Adrenal gland (tissue), 9 donors: ENCODE measurements at regions not wholly inside any gene's neighbourhood (a gene's known extent, or its start where the extent isn't known, plus 50 kb on each side); places are given as distances from the start of the nearest gene placed in this dataset.
"Not testable (repeated sequence)": the region's sequence is repeated elsewhere in the genome, so short reads cannot be mapped to it uniquely, and the experiment has no call there.

ENCODE experiments used
- DNase-seq, 7 donors: peaks; one replicate each; pipeline ENCODE4 v3.0.0-alpha.2; 2019 to 2020
- H3K27ac ChIP-seq, 5 donors: fragments of 200-600 bp; sonication (generic) in 4 of 5; 1 replicate in 3 of 5; 2 replicates in 2 of 5; pipeline versions ENCODE4 v1.5.1 to v1.8.0; 2016 to 2020; ENCODE audit warnings: mild to moderate bottlenecking in 1 of 5
- H3K27me3 ChIP-seq: fragments of 200-600 bp; 2 replicates; pipeline ENCODE4 v1.8.0; 2021
- H3K36me3 ChIP-seq, 2 donors: fragments of 200-600 bp; replicated peaks in 1 of 2; 1 replicate in 1 of 2; 2 replicates in 1 of 2; pipeline versions ENCODE4 v1.5.1 to v1.8.0; 2018 to 2022
- H3K4me1 ChIP-seq, 2 donors: fragments of 200-600 bp; replicated peaks in 1 of 2; 1 replicate in 1 of 2; 2 replicates in 1 of 2; pipeline versions ENCODE4 v1.5.1 to v1.8.0; 2018 to 2021
- H3K4me3 ChIP-seq, 4 donors: fragments of 200-600 bp; sonication (generic) in 3 of 4; one replicate each; pipeline ENCODE4 v1.5.1; 2016 to 2018
- H3K9me3 ChIP-seq, 3 donors: fragments of 200-600 bp; sonication (generic) in 1 of 3; replicated peaks in 1 of 3; 1 replicate in 2 of 3; 2 replicates in 1 of 3; pipeline versions ENCODE4 v1.5.1 to v1.8.0; 2016 to 2021
- CTCF ChIP-seq, 6 experiments: fragments of 450-650 bp in 4 of 6; fragments of 200-600 bp in 2 of 6; sonication (generic) in 1 of 6; IDR thresholded peaks; 1 replicate in 5 of 6; 2 replicates in 1 of 6; pipeline versions ENCODE4 v1.5.1 to v1.8.0; 2016 to 2021; ENCODE audit warnings: antibody characterized with exemption in 6 of 6, mild to moderate bottlenecking in 2 of 6, moderate library complexity in 1 of 6
- POLR2A ChIP-seq, 2 donors: fragments of 450-650 bp; IDR thresholded peaks; one replicate each; pipeline ENCODE4 v1.6.1; 2017; ENCODE audit warnings: antibody characterized with exemption in 2 of 2, mild to moderate bottlenecking in 2 of 2, moderate library complexity in 1 of 2
- WGBS, 4 donors: extraction: QIAGEN DNeasy Blood & Tissue Kit in 2 of 4; methylation state at CpG; one replicate each; pipeline versions ENCODE4 v1.1.5 to v1.1.7; 2013 to 2017; 5-methylcytosine and 5-hydroxymethylcytosine counted together
- intact Hi-C, 2 donors: fragments of 100-400 bp; cut with DNase I; formaldehyde crosslinking; loops; one replicate each; pipeline versions ENCODE4 v1.14.1 to v1.15.0; 2022 to 2023
- donor health status: healthy with polysubstance abuse.
- donor health status: Bipolar disorder and iron deficiency.
- donor health status: DM: yes; HTN: yes; CAD: no.
- donor health status: DM: no; HTN: no; CAD: no.
- donor health status: DM: no; HTN: no; CAD: no.

- no peak overlapping the region for H3K27ac ChIP-seq
- H3K27me3 ChIP-seq: no peaks in the 10 kb centered on the region
- 78 to 84% (median 81%) methylated on average over 3 of the region's 3 CpGs for WGBS, 4 donors
- no peaks in the 10 kb centered on the region for H3K36me3 ChIP-seq
- no peak overlapping the region for H3K4me3 ChIP-seq
- DNase-seq: no peak
- H3K4me1 ChIP-seq: no peaks in the 10 kb centered on the region
- no peak for TF ChIP-seq CTCF (IDR thresholded peaks at IDR 0.05)
- no peak for TF ChIP-seq POLR2A (IDR thresholded peaks at IDR 0.05)
- intact Hi-C loops: no loop called here
- no peaks in the 10 kb centered on the region for H3K9me3 ChIP-seq
Observed at GRCh38 chr15:38796589-38796988, 232.0 kb upstream of the RASGRP1 start.

GRCh38 chr15:38797506-38797905 is 232.9 kb upstream of the RASGRP1 start:
- intact Hi-C loops, H3K36me3 ChIP-seq, H3K9me3 ChIP-seq, H3K27ac ChIP-seq, H3K4me3 ChIP-seq, H3K4me1 ChIP-seq, DNase-seq, H3K27me3 ChIP-seq: not testable (repeated sequence)
- WGBS, 4 donors: 75 to 79% (median 77%) methylated on average over 4 of the region's 4 CpGs

GRCh38 chr15:38799202-38799601 is 234.6 kb upstream of the RASGRP1 start:
- H3K27ac ChIP-seq, DNase-seq, H3K9me3 ChIP-seq, intact Hi-C loops, H3K27me3 ChIP-seq, H3K36me3 ChIP-seq, H3K4me1 ChIP-seq, H3K4me3 ChIP-seq: not testable (repeated sequence)
- WGBS, 4 donors: 71 to 84% (median 82%) methylated on average over 5 of the region's 5 CpGs

GRCh38 chr15:38809621-38810020 is 245.0 kb upstream of the RASGRP1 start:
- no peak for TF ChIP-seq POLR2A (IDR thresholded peaks at IDR 0.05)
- TF ChIP-seq CTCF (IDR thresholded peaks at IDR 0.05): no peak
- H3K4me1 ChIP-seq: no peaks in the 10 kb centered on the region
- H3K36me3 ChIP-seq: no peaks in the 10 kb centered on the region
- no peak overlapping the region for H3K27ac ChIP-seq
- intact Hi-C loops: no loop called here
- no peaks in the 10 kb centered on the region for H3K27me3 ChIP-seq
- no peak for DNase-seq
- H3K9me3 ChIP-seq: no peaks in the 10 kb centered on the region
- no peak overlapping the region for H3K4me3 ChIP-seq

- H3K27ac ChIP-seq: no peak overlapping the region
- H3K4me1 ChIP-seq: no peaks in the 10 kb centered on the region
- WGBS, 4 donors: 67 to 78% (median 69%) methylated on average over 2 of the region's 2 CpGs
- H3K9me3 ChIP-seq: no peaks in the 10 kb centered on the region
- intact Hi-C loops: no loop called here
- no peak for DNase-seq
- H3K36me3 ChIP-seq: no peaks in the 10 kb centered on the region
- TF ChIP-seq POLR2A (IDR thresholded peaks at IDR 0.05) (no peak), CTCF (IDR thresholded peaks at IDR 0.05) (no peak)
- no peaks in the 10 kb centered on the region for H3K27me3 ChIP-seq
- H3K4me3 ChIP-seq: no peak overlapping the region
Observed at GRCh38 chr15:38810686-38811085, 246.1 kb upstream of the RASGRP1 start.

GRCh38 chr15:38814254-38814653 is 249.6 kb upstream of the RASGRP1 start:
- H3K4me1 ChIP-seq, H3K27me3 ChIP-seq, H3K27ac ChIP-seq, H3K9me3 ChIP-seq, intact Hi-C loops, H3K36me3 ChIP-seq, DNase-seq, H3K4me3 ChIP-seq: not testable (repeated sequence)
- 60 to 100% (median 91%) methylated on average over 1 of the region's 1 CpG for WGBS, 4 donors
